ENCODE measurements at regions not wholly inside any gene's neighbourhood (a gene's known extent, or its start where the extent isn't known, plus 50 kb on each side); places are given as distances from the start of the nearest gene placed in this dataset.
"Not testable (repeated sequence)": the region's sequence is repeated elsewhere in the genome, so short reads cannot be mapped to it uniquely, and the experiment has no call there.

DNA sequence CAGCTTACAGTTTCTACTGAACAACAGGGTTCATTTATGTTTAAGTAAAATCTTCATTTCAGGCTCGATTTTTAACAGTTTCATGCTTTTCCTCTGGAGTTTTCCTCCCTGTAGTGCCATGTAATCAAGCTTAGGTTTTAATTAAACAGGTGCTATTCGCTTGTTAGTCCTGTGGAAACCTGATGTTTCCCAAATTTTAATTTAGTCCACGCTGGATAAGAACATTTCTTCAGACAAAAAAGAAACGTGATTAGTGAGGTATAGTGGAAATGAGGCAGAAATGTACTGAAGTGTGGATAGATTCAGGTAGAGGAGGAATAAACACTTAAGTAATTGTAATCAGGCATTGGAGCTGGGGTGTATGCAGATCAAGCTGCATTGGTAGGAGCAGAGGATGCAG lies 1217.5 kb downstream of the AACS start:
- TF ChIP-seq, protein P1, sequence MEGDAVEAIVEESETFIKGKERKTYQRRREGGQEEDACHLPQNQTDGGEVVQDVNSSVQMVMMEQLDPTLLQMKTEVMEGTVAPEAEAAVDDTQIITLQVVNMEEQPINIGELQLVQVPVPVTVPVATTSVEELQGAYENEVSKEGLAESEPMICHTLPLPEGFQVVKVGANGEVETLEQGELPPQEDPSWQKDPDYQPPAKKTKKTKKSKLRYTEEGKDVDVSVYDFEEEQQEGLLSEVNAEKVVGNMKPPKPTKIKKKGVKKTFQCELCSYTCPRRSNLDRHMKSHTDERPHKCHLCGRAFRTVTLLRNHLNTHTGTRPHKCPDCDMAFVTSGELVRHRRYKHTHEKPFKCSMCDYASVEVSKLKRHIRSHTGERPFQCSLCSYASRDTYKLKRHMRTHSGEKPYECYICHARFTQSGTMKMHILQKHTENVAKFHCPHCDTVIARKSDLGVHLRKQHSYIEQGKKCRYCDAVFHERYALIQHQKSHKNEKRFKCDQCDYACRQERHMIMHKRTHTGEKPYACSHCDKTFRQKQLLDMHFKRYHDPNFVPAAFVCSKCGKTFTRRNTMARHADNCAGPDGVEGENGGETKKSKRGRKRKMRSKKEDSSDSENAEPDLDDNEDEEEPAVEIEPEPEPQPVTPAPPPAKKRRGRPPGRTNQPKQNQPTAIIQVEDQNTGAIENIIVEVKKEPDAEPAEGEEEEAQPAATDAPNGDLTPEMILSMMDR (conservative IDR thresholded peaks at IDR 0.05; ENCODE audit: low read length) = no peak
- TF ChIP-seq EZH2phosphoT487 (IDR thresholded peaks at IDR 0.05; ENCODE audit: borderline replicate concordance, low read depth, low read length) = no peak
- H3K4me3 ChIP-seq (ENCODE audit: low read depth, low read length, poor library complexity, severe bottlenecking) = no peak overlapping the region
- H3K27ac ChIP-seq (ENCODE audit: low read depth, low read length, poor library complexity, severe bottlenecking) = no peak overlapping the region
- no peak overlapping the region for H3K4me2 ChIP-seq (ENCODE audit: low read length)
- H3K9me3 ChIP-seq (ENCODE audit: low read length) = no peaks in the 10 kb centered on the region
- H3K9me2 ChIP-seq (ENCODE audit: insufficient read depth, low read length) = no peaks in the 10 kb centered on the region
- no TSS peak for BruUV-seq (replicated peaks)
- H3K79me2 ChIP-seq (ENCODE audit: insufficient read depth, low read depth, low read length) = no peaks in the 10 kb centered on the region
- H4K20me1 ChIP-seq (ENCODE audit: insufficient read depth, low read length) = no peaks in the 10 kb centered on the region
- ChIA-PET CTCF (ENCODE audit: unreplicated experiment) (no interaction called here), POLR2A (no interaction called here)
- no peaks in the 10 kb centered on the region for H3K36me3 ChIP-seq (ENCODE audit: insufficient read depth, low read length)
- H3K4me1 ChIP-seq (ENCODE audit: insufficient read depth, low read length, poor library complexity, severe bottlenecking) = no peaks in the 10 kb centered on the region
- DNase-seq (ENCODE audit: low spot score) = no peak
- intact Hi-C loops (cut with micrococcal nuclease; ENCODE audit: unreplicated experiment) = no loop called here
- H2AFZ ChIP-seq (ENCODE audit: low read length) = no peak overlapping the region

DNA sequence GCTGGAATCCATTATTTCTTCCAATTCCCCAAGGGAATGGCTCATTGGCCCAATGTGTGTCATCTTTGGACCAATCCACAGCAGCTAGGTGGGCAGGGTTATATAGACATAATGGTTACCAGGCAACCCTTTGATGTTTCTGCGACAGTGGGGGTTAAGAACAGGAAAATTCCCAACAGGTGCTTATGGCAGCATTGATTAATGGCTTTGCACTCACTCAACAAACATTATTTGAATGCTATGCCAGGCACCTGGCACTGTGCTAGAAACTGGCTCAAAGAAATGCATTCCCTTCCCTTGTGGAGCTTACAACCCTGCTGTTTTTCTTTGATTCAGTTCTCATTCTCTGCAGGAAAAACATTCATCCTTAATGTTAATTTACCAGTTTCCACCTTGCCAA lies 1221.0 kb downstream of the AACS start:
- ChIA-PET POLR2A (no interaction called here), CTCF (ENCODE audit: unreplicated experiment) (interaction anchor here (0.5 kb wide), 1 partner anchor 604 kb away, joined by 4 read pairs; no protein-coding TSS in a partner anchor)
- no peak for DNase-seq (ENCODE audit: low spot score)
- H3K4me2 ChIP-seq (ENCODE audit: low read length) = no peak overlapping the region
- H3K36me3 ChIP-seq (ENCODE audit: insufficient read depth, low read length) = no peaks in the 10 kb centered on the region
- no TSS peak for BruUV-seq (replicated peaks)
- no peak overlapping the region for H3K27ac ChIP-seq (ENCODE audit: low read depth, low read length, poor library complexity, severe bottlenecking)
- H2AFZ ChIP-seq (ENCODE audit: low read length) = no peak overlapping the region
- no peaks in the 10 kb centered on the region for H4K20me1 ChIP-seq (ENCODE audit: insufficient read depth, low read length)
- intact Hi-C loops (cut with micrococcal nuclease; ENCODE audit: unreplicated experiment) = no loop called here
- TF ChIP-seq, protein P1 (conservative IDR thresholded peaks at IDR 0.05; ENCODE audit: low read length) = no peak
- no peak for TF ChIP-seq EZH2phosphoT487 (IDR thresholded peaks at IDR 0.05; ENCODE audit: borderline replicate concordance, low read depth, low read length)
- H3K9me2 ChIP-seq (ENCODE audit: insufficient read depth, low read length) = no peaks in the 10 kb centered on the region
- H3K79me2 ChIP-seq (ENCODE audit: insufficient read depth, low read depth, low read length) = no peaks in the 10 kb centered on the region
- no peaks in the 10 kb centered on the region for H3K4me1 ChIP-seq (ENCODE audit: insufficient read depth, low read length, poor library complexity, severe bottlenecking)
- H3K4me3 ChIP-seq (ENCODE audit: low read depth, low read length, poor library complexity, severe bottlenecking) = no peak overlapping the region
- H3K9me3 ChIP-seq (ENCODE audit: low read length) = no peaks in the 10 kb centered on the region

DNA sequence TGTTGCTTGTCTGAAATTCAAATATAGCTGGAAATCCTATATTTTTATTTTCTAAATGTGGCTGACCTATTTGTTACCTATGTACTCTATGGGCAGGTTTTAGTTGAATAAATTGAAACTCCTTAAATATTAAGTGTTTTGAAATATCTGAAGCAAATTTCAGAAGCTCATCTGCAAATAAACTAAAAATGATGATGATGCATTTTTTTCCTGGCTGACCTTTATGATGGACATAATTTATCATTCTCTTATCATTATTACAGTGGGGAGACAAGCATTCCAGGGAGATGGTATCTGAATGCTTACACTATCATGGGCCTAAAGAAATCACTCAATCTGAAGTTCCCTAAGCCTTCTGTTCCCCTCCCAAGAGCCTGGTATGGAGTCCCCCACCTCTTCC lies 1225.2 kb downstream of the AACS start:
- H3K9me3 ChIP-seq (ENCODE audit: low read length) = no peaks in the 10 kb centered on the region
- no peaks in the 10 kb centered on the region for H4K20me1 ChIP-seq (ENCODE audit: insufficient read depth, low read length)
- ChIA-PET POLR2A (no interaction called here), CTCF (ENCODE audit: unreplicated experiment) (no interaction called here)
- no peak overlapping the region for H3K4me3 ChIP-seq (ENCODE audit: low read depth, low read length, poor library complexity, severe bottlenecking)
- no peak overlapping the region for H3K4me2 ChIP-seq (ENCODE audit: low read length)
- no peaks in the 10 kb centered on the region for H3K4me1 ChIP-seq (ENCODE audit: insufficient read depth, low read length, poor library complexity, severe bottlenecking)
- BruUV-seq (replicated peaks) = no TSS peak
- H3K36me3 ChIP-seq (ENCODE audit: insufficient read depth, low read length) = no peaks in the 10 kb centered on the region
- TF ChIP-seq EZH2phosphoT487 (IDR thresholded peaks at IDR 0.05; ENCODE audit: borderline replicate concordance, low read depth, low read length) = no peak
- TF ChIP-seq, protein P1 (conservative IDR thresholded peaks at IDR 0.05; ENCODE audit: low read length) = no peak
- H3K9me2 ChIP-seq (ENCODE audit: insufficient read depth, low read length) = no peaks in the 10 kb centered on the region
- H3K27ac ChIP-seq (ENCODE audit: low read depth, low read length, poor library complexity, severe bottlenecking) = no peak overlapping the region
- no peaks in the 10 kb centered on the region for H3K79me2 ChIP-seq (ENCODE audit: insufficient read depth, low read depth, low read length)
- H2AFZ ChIP-seq (ENCODE audit: low read length) = no peak overlapping the region
- DNase-seq (ENCODE audit: low spot score) = no peak
- intact Hi-C loops (cut with micrococcal nuclease; ENCODE audit: unreplicated experiment) = no loop called here

DNA sequence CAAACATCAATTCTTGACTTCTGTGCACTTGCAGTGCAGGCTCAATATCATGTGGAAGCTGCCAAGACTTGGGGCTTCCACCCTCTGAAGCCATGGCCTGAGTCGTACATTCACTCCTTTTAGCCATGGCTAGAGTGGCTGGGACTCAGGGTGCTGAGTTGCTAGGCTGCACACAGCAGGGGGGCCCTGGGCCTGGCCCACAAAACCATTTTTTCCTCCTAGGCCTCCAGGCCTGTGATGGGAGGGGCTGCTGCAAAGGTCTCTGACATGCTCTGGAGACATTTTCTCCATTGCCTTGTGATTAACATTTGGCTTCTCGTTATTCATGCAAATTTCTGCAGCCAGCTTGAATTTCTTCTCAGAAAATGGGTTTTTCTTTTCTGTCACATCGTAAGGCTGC lies 1226.8 kb downstream of the AACS start:
- H3K79me2 ChIP-seq (ENCODE audit: insufficient read depth, low read depth, low read length); H3K9me2 ChIP-seq (ENCODE audit: insufficient read depth, low read length); H3K4me2 ChIP-seq (ENCODE audit: low read length); intact Hi-C loops (cut with micrococcal nuclease; ENCODE audit: unreplicated experiment); H2AFZ ChIP-seq (ENCODE audit: low read length); H3K4me1 ChIP-seq (ENCODE audit: insufficient read depth, low read length, poor library complexity, severe bottlenecking); H3K36me3 ChIP-seq (ENCODE audit: insufficient read depth, low read length); H3K4me3 ChIP-seq (ENCODE audit: low read depth, low read length, poor library complexity, severe bottlenecking); H4K20me1 ChIP-seq (ENCODE audit: insufficient read depth, low read length); H3K27ac ChIP-seq (ENCODE audit: low read depth, low read length, poor library complexity, severe bottlenecking); BruUV-seq (replicated peaks); DNase-seq (ENCODE audit: low spot score); CTCF ChIA-PET (ENCODE audit: unreplicated experiment); POLR2A ChIA-PET; H3K9me3 ChIP-seq (ENCODE audit: low read length): not testable (repeated sequence)
